ENCODE measurements at regions not wholly inside any gene's neighbourhood (a gene's known extent, or its start where the extent isn't known, plus 50 kb on each side); places are given as distances from the start of the nearest gene placed in this dataset.

DNA sequence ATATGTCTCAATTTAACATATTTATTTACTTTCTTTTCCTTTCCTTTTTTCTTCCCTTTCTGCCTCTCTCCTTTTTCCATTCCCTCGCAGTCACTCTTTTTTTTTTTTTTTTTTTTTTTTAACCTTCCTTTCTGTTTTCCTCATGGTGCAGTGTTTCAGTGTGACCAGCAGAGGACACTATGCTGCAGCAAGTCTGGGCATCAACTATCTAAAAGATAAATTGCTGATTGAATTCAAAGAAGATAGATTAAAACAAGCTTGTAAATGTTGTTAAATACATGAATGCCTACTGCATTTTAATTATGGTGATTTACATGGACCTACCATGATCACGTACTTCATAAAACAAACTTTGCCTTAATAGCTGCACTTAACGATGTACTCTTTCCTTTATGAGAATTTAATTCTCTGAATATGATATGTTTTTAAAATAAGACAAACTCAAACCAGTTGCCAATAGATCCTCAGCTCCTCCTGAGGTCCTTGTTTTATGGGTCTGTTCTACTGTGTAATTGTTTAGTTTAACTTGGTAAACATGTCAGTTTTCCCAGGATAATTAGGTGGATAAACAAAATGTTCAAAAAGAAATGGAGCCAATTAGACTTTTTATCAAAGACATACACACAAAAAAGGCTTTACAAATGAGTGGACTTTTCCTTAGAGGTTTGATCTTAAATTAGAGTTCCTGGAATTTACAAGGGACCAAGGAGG is 101.0 kb upstream of the AGR3 start:
- Histone ChIP-seq H3K4me1 (peaks cover 30% of the 10 kb centered on the region), H3K4me3 (no peak overlapping the region), H3K9me3 (no peaks in the 10 kb centered on the region), H3K27ac (peak overlapping the region; percentile 28), H3K36me3 (no peaks in the 10 kb centered on the region), H3K27me3 (ENCODE audit: low read depth) (no peaks in the 10 kb centered on the region)
- peak; percentile 61 to 69 for ATAC-seq
- intact Hi-C loops (cut with DNase I) = loop anchor here (2.0 to 10.0 kb wide), 2 partner anchors 318 to 572 kb away; no protein-coding TSS in a partner anchor
- TF ChIP-seq, protein P1, sequence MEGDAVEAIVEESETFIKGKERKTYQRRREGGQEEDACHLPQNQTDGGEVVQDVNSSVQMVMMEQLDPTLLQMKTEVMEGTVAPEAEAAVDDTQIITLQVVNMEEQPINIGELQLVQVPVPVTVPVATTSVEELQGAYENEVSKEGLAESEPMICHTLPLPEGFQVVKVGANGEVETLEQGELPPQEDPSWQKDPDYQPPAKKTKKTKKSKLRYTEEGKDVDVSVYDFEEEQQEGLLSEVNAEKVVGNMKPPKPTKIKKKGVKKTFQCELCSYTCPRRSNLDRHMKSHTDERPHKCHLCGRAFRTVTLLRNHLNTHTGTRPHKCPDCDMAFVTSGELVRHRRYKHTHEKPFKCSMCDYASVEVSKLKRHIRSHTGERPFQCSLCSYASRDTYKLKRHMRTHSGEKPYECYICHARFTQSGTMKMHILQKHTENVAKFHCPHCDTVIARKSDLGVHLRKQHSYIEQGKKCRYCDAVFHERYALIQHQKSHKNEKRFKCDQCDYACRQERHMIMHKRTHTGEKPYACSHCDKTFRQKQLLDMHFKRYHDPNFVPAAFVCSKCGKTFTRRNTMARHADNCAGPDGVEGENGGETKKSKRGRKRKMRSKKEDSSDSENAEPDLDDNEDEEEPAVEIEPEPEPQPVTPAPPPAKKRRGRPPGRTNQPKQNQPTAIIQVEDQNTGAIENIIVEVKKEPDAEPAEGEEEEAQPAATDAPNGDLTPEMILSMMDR (IDR thresholded peaks at IDR 0.05) = peak; percentile 89
- DNase-seq = no peak

DNA sequence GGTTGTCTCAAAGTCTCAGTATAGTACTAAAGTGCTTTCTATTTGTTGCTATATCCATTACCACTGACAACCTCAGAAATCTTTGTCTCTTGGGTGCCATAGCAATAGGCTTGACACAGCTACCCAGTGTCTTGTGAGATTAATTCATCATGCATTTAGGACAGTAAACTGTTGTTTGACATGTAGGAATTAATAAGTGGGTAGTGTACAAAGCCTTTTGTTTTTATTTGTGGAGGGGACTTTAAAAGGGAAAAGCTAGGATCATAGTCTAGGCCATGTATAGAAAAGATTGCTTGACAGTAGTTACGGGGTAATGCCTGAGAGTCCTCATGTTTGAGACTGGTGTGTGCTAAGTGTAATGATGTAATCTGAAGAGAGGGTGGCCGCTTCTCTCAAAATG is 102.6 kb upstream of the AGR3 start:
- TF ChIP-seq, protein P1 (IDR thresholded peaks at IDR 0.05) = no peak
- intact Hi-C loops (cut with DNase I) = loop anchor here (10.0 kb wide), 1 partner anchor 570 kb away; no protein-coding TSS in a partner anchor
- ATAC-seq (peak in 1 of 2 donors; percentile 60), DNase-seq (no peak)
- Histone ChIP-seq H3K9me3 (no peaks in the 10 kb centered on the region), H3K27me3 (ENCODE audit: low read depth) (no peaks in the 10 kb centered on the region), H3K4me1 (peaks cover 23% of the 10 kb centered on the region), H3K36me3 (no peaks in the 10 kb centered on the region), H3K27ac (no peak overlapping the region), H3K4me3 (no peak overlapping the region)

DNA sequence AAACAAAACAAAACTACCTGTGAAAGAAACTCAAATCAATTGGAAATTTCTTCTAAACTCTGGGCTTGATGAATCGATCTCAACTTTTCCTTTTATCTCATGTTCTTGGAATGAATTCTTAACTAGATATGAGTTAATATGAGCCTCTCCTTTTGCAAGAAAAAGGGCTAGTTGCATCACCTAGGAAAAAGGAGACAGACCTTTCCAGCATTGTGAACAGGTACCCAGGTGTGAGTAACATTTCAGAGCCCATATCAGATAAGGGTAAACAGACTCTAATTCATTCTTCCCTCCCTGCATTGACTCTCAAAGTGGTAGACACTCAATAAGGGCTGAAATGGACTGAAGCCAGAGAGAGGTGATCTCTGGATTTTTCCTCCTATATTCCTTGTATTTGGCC is 103.8 kb upstream of the AGR3 start:
- TF ChIP-seq, protein P1 (IDR thresholded peaks at IDR 0.05) = no peak
- H3K9me3 ChIP-seq = no peaks in the 10 kb centered on the region
- H3K27ac ChIP-seq = no peak overlapping the region
- intact Hi-C loops (cut with DNase I) = loop anchor here (10.0 kb wide), 1 partner anchor 569 kb away; no protein-coding TSS in a partner anchor
- DNase-seq = no peak
- H3K27me3 ChIP-seq (ENCODE audit: low read depth) = no peaks in the 10 kb centered on the region
- no peaks in the 10 kb centered on the region for H3K36me3 ChIP-seq
- peaks cover 32% of the 10 kb centered on the region for H3K4me1 ChIP-seq
- H3K4me3 ChIP-seq = no peak overlapping the region
- ATAC-seq = no peak

DNA sequence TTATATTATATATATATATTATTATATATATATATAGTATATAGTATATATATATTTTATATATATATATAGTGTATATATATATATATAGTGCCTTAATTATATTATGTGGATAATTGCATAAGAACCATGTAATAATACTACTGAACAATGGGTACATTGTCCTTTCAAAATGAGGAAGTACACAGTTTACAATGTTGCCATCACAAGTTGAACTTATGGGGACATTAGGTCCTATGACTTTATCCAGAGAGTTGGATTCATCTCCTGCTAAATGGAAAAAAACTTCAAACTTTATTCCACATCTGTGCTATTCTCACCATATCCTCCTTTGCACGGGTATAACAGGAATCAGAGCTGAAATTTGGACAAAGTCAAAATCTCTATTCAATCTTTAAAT is 105.0 kb upstream of the AGR3 start:
- TF ChIP-seq, protein P1 (IDR thresholded peaks at IDR 0.05) = no peak
- ATAC-seq (no peak), DNase-seq (no peak)
- Histone ChIP-seq H3K9me3 (no peaks in the 10 kb centered on the region), H3K4me3 (no peak overlapping the region), H3K27me3 (ENCODE audit: low read depth) (no peaks in the 10 kb centered on the region), H3K27ac (no peak overlapping the region), H3K4me1 (peaks cover 32% of the 10 kb centered on the region), H3K36me3 (no peaks in the 10 kb centered on the region)
- intact Hi-C loops (cut with DNase I) = loop anchor here (10.0 kb wide), 1 partner anchor 568 kb away; no protein-coding TSS in a partner anchor

GRCh38 chr7:16989811-16990413 is 108.1 kb upstream of the AGR3 start:
- DNase-seq (peak; percentile 75), ATAC-seq (peak; percentile 89 to 90)
- intact Hi-C loops (cut with DNase I) = loop anchor here (10.0 kb wide), 1 partner anchor 565 kb away; no protein-coding TSS in a partner anchor
- H3K4me1 ChIP-seq = peaks cover 19% of the 10 kb centered on the region
- no peaks in the 10 kb centered on the region for H3K36me3 ChIP-seq
- H3K27ac ChIP-seq = peak overlapping the region; percentile 79
- TF ChIP-seq, protein P1 (IDR thresholded peaks at IDR 0.05) = no peak
- no peaks in the 10 kb centered on the region for H3K9me3 ChIP-seq
- H3K4me3 ChIP-seq = peak overlapping the region; percentile 43
- H3K27me3 ChIP-seq (ENCODE audit: low read depth) = no peaks in the 10 kb centered on the region

All from lower lobe of right lung (tissue), 2 donors.